ENCODE measurements at regions not wholly inside any gene's neighbourhood (a gene's known extent, or its start where the extent isn't known, plus 50 kb on each side); places are given as distances from the start of the nearest gene placed in this dataset.
"Not testable (repeated sequence)": the region's sequence is repeated elsewhere in the genome, so short reads cannot be mapped to it uniquely, and the experiment has no call there.

DNA sequence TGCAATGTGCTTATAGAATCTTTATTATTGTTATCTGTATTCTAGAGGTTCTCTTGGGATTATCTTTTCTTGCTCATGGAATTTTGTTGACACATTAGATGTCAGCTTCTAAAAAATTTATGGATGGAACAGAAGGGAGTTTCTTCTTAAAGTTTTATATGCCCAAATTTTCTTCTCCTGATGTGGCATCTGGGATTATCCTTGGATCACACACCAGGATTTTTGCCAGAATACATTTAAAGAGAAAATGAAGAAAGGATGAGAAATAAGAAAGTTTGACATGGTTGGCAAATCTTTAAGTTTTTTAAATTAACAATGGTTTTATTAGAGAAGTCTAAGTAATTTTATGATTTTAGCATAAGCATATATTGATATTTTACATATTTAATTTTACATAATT, 706.7 kb upstream of the TMEFF2 start:
- peaks cover 6% of the 10 kb centered on the region for H3K9me3 Mint-ChIP-seq (ENCODE audit: unreplicated experiment)
- no peaks in the 10 kb centered on the region for H3K4me1 Mint-ChIP-seq (ENCODE audit: insufficient read depth, unreplicated experiment)
- ChIA-PET POLR2A (interaction anchor here (0.7 to 1.1 kb wide), 2 partner anchors 9 to 15 kb away, joined by 3 read pairs; no protein-coding TSS in a partner anchor), CTCF (interaction anchor here (0.7 kb wide), 1 partner anchor 12 kb away, joined by 3 read pairs; no protein-coding TSS in a partner anchor)
- intact Hi-C loops (cut with micrococcal nuclease): no loop called here
- no TSS peak for BruUV-seq (replicated peaks)
- DNase-seq (ENCODE audit: unreplicated experiment): no peak
- TF ChIP-seq, protein P1, sequence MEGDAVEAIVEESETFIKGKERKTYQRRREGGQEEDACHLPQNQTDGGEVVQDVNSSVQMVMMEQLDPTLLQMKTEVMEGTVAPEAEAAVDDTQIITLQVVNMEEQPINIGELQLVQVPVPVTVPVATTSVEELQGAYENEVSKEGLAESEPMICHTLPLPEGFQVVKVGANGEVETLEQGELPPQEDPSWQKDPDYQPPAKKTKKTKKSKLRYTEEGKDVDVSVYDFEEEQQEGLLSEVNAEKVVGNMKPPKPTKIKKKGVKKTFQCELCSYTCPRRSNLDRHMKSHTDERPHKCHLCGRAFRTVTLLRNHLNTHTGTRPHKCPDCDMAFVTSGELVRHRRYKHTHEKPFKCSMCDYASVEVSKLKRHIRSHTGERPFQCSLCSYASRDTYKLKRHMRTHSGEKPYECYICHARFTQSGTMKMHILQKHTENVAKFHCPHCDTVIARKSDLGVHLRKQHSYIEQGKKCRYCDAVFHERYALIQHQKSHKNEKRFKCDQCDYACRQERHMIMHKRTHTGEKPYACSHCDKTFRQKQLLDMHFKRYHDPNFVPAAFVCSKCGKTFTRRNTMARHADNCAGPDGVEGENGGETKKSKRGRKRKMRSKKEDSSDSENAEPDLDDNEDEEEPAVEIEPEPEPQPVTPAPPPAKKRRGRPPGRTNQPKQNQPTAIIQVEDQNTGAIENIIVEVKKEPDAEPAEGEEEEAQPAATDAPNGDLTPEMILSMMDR (IDR thresholded peaks at IDR 0.05; ENCODE audit: unreplicated experiment): no peak
- no peaks in the 10 kb centered on the region for H3K36me3 Mint-ChIP-seq (ENCODE audit: insufficient read depth, unreplicated experiment)
- H3K27ac Mint-ChIP-seq (ENCODE audit: low read depth, unreplicated experiment): no peak overlapping the region
- no peaks in the 10 kb centered on the region for H3K27me3 Mint-ChIP-seq (ENCODE audit: insufficient read depth, unreplicated experiment)
- no peak overlapping the region for H3K4me3 Mint-ChIP-seq (ENCODE audit: unreplicated experiment)

DNA sequence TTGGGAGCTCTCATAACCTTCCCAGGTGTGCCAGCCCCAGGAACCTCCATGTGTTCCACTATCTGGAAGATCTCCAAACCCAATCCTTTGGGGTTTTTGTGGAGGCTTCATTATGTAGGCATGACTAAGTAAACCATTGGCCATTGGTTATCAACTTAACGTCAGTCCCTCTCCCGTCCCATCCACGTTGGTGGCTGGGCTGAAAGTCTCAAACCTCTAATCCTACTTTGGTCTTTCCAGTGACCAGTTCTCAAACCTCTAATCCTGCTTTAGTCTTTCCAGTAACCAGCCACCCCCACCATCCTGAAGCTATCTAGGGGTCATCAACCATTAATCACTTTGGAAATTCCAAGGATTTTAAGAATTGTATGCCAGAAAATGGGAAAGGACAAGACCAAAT, 704.7 kb upstream of the TMEFF2 start:
- intact Hi-C loops (cut with micrococcal nuclease): no loop called here
- Mint-ChIP-seq H3K4me3 (ENCODE audit: unreplicated experiment) (no peak overlapping the region), H3K36me3 (ENCODE audit: insufficient read depth, unreplicated experiment) (no peaks in the 10 kb centered on the region), H3K27me3 (ENCODE audit: insufficient read depth, unreplicated experiment) (no peaks in the 10 kb centered on the region), H3K4me1 (ENCODE audit: insufficient read depth, unreplicated experiment) (no peaks in the 10 kb centered on the region), H3K27ac (ENCODE audit: low read depth, unreplicated experiment) (no peak overlapping the region), H3K9me3 (ENCODE audit: unreplicated experiment) (no peaks in the 10 kb centered on the region)
- TF ChIP-seq, protein P1 (IDR thresholded peaks at IDR 0.05; ENCODE audit: unreplicated experiment): no peak
- no peak for DNase-seq (ENCODE audit: unreplicated experiment)
- BruUV-seq (replicated peaks): no TSS peak
- ChIA-PET CTCF (no interaction called here), POLR2A (no interaction called here)

DNA sequence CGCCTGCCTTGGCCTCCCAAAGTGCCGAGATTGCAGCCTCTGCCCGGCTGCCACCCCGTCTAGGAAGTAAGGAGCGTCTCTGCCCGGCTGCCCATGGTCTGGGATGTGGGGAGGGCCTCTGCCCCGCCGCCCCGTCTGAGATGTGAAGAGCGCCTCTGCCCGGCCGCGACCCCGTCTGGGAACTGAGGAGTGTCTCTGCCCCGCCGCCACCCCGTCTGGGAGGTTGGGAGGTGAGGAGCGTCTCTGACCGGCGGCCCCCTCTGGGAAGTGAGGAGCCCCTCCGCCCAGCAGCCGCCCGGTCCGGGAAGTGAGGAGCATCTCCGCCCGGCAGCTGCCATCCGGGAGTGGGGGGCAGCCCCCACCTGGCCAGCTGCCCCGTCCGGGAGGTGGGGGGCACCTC, 699.2 kb upstream of the TMEFF2 start:
- H3K27ac Mint-ChIP-seq (ENCODE audit: low read depth, unreplicated experiment); intact Hi-C loops (cut with micrococcal nuclease); POLR2A ChIA-PET; H3K27me3 Mint-ChIP-seq (ENCODE audit: insufficient read depth, unreplicated experiment); BruUV-seq (replicated peaks); DNase-seq (ENCODE audit: unreplicated experiment); H3K4me3 Mint-ChIP-seq (ENCODE audit: unreplicated experiment); H3K36me3 Mint-ChIP-seq (ENCODE audit: insufficient read depth, unreplicated experiment); H3K9me3 Mint-ChIP-seq (ENCODE audit: unreplicated experiment); H3K4me1 Mint-ChIP-seq (ENCODE audit: insufficient read depth, unreplicated experiment); CTCF ChIA-PET: not testable (repeated sequence)

DNA sequence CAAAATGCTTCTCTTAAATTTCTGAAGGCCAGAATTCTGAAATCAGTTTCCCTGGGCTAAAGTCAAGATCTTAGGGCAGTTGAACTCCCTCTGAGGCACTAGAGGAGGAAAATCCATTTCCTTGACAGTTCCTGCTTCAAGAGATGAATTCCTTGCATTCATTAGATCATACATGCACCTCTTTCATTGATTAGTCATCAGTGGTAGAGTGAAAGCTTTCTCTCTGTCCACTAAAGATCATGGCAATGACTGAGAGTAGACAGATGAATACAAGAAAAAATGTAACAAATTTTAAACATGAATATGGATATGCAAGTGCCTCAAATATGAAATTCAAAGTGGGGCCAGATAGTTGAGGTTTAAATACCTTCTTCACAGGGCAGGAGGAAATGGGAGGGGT, 693.4 kb upstream of the TMEFF2 start:
- H3K27ac Mint-ChIP-seq (ENCODE audit: low read depth, unreplicated experiment): no peak overlapping the region
- ChIA-PET CTCF (no interaction called here), POLR2A (no interaction called here)
- TF ChIP-seq, protein P1 (IDR thresholded peaks at IDR 0.05; ENCODE audit: unreplicated experiment): no peak
- intact Hi-C loops (cut with micrococcal nuclease): no loop called here
- H3K36me3 Mint-ChIP-seq (ENCODE audit: insufficient read depth, unreplicated experiment): no peaks in the 10 kb centered on the region
- no peak for DNase-seq (ENCODE audit: unreplicated experiment)
- peaks cover 12% of the 10 kb centered on the region for H3K4me1 Mint-ChIP-seq (ENCODE audit: insufficient read depth, unreplicated experiment)
- H3K27me3 Mint-ChIP-seq (ENCODE audit: insufficient read depth, unreplicated experiment): no peaks in the 10 kb centered on the region
- no peak overlapping the region for H3K4me3 Mint-ChIP-seq (ENCODE audit: unreplicated experiment)
- BruUV-seq (replicated peaks): no TSS peak
- H3K9me3 Mint-ChIP-seq (ENCODE audit: unreplicated experiment): no peaks in the 10 kb centered on the region

DNA sequence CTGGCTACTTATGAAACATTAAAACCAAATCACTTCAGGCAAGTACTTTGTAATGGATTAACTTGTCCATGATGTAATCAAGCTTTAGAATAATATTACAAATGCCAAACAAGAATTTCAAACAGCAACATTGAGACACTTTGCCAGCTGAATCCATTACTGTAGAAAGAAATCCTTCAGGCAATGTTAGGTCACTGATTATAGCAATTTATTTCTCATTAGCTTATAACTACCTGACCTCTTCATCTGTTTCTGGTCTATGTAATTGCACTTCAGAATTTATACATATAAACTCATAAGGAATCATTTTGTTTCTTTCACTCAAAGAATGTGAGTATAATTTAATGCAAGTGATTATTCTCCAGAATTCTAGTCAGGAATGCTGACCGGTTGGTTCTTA, 692.6 kb upstream of the TMEFF2 start:
- POLR2A ChIA-PET: interaction anchor here (1.1 to 1.5 kb wide), 2 partner anchors 14 to 300 kb away, joined by 3 to 5 read pairs; no protein-coding TSS in a partner anchor
- DNase-seq (ENCODE audit: unreplicated experiment): peak; percentile 34
- no TSS peak for BruUV-seq (replicated peaks)
- CTCF ChIA-PET: interaction anchor here (0.6 kb wide), 1 partner anchor 100 kb away, joined by 4 read pairs; no protein-coding TSS in a partner anchor
- intact Hi-C loops (cut with micrococcal nuclease): no loop called here
- Mint-ChIP-seq H3K4me3 (ENCODE audit: unreplicated experiment) (no peak overlapping the region), H3K27ac (ENCODE audit: low read depth, unreplicated experiment) (no peak overlapping the region), H3K4me1 (ENCODE audit: insufficient read depth, unreplicated experiment) (peaks cover 12% of the 10 kb centered on the region), H3K9me3 (ENCODE audit: unreplicated experiment) (no peaks in the 10 kb centered on the region), H3K36me3 (ENCODE audit: insufficient read depth, unreplicated experiment) (no peaks in the 10 kb centered on the region), H3K27me3 (ENCODE audit: insufficient read depth, unreplicated experiment) (no peaks in the 10 kb centered on the region)
- TF ChIP-seq, protein P1 (IDR thresholded peaks at IDR 0.05; ENCODE audit: unreplicated experiment): no peak
